GM21786 (cell line): ENCODE measurements at regions not wholly inside any gene's neighbourhood (a gene's known extent, or its start where the extent isn't known, plus 50 kb on each side); places are given as distances from the start of the nearest gene placed in this dataset.

ENCODE experiments used
- ATAC-seq: cut with Tn5 transposase; IDR thresholded peaks from one replicate; pipeline ENCODE4 v1.9.1; 2021; ENCODE audit not compliant: unreplicated experiment

DNA sequence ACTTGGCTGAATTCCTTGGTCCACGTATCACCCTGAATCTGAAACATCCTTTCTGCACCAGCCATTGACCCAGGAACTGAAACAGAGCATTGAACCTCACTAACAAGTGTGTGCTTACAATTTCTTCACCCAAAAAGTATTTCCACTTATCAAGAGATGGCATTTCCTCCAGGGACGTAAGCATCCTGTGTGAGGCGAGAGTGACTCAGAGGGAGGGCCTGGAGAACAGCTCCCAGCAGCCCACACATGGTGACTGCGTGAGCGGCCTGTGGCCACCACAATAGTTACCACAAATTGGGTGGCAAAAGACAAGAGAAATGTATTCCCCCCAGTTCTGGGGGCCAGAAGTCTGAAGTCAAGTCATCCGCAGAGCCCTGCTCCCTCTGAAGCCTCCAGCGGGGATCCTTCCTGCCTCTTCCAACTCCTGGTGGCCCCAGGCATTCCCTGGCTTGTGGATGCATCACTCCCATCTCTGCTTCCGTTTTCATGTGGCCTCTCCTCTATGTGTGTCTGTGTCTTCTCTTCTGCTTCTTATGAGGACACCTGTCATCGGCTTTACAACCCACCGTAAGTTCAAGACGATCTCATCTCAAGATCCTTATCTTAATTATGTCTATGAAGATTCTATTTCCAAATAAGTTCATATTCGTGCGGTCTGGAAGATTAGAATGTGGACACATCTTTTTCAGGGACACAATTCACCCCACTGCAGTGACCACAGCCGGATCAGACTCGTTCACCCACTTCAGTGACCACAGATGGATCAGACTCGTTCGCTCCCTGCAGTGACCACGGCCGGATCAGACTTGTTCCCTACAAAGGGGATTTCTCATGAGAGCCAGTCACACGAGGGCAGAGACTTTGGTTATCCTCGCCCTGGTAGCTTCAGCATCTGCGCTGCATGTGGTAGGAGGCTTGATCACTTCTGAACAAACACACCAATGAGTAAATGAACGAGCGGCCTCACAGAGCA lies 122.6 kb upstream of the FOXF1 start:
- ATAC-seq, result no peak

- ATAC-seq, result no peak
These were observed 121.4 kb upstream of the FOXF1 start for GRCh38 chr16:86388976-86389375.

DNA sequence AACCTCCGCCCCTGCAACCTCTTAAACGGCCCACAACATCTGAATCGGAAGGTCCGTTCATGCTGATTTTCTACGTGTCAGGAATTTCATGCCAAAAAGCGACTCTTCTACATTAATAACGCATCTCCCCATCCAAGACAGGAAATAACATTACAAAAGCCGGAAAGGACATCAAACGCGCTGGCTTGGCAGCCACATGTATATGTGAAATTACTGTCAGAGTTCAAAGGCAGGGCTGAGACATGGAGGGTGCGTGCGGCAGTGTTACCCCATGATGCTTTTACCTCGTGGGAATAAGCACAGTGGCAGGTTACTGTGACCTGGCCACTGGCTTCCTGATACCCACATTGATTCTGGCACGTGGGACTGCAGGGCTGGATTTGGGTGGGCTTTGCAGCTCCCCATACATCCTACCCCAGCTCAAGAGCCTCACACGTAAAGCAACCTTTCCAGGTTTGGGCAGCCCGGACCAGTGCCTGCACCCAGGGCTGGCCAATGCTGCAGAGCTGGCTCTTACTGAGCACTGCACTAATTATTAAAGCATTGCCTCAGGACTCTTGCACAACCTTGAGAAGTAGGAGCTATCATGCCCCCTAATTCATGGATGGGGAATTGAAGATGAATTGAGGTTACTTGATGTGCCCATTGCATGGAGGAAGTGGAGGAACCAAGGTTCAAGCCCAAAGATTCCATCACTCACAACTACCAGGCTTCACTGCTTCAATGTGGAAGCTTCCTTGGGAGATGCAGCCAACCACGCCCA lies 120.6 kb upstream of the FOXF1 start:
- no peak for ATAC-seq

GRCh38 chr16:86390335-86390734 lies 120.0 kb upstream of the FOXF1 start:
- no peak for ATAC-seq

DNA sequence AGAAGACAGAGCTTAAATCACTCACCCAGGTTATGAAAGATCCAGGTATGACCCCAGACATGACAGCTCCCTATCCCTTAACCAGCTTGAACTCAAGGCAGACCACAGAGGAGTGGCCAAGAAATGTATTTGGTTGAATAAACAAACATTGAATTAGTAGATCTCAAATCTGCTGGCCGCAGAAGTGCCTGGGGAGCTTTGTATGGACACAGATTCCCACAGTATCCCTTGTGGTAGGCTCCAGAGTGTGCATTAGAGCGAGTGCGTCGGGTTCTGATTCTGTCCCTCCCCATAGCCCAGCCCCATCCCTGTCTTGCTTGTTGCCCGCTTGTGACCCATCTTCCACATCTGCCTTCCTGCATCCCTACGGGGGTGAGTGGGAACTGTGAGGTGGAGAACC lies 118.8 kb upstream of the FOXF1 start:
- no peak for ATAC-seq

DNA sequence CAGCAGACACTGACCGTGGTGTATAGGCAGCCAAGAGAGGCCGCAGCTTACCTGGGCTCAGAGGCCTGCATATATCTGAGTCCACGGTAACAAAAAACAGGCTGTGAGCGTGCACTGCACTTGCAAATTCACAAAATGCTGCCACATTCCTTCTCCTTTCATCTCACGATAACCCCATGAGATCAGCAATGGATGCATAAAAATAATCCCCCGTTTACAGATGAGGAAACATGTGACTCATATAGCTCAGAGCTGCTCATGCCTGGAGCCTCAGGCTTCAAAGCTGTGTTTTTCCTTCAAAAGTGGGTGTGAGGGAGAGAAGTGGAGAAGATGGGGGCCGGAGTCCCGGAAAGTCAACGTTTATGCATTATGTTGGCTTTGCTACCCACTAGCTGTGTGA lies 118.3 kb upstream of the FOXF1 start:
- ATAC-seq, result no peak

GRCh38 chr16:86392436-86393152 lies 117.7 kb upstream of the FOXF1 start:
- ATAC-seq, result no peak

DNA sequence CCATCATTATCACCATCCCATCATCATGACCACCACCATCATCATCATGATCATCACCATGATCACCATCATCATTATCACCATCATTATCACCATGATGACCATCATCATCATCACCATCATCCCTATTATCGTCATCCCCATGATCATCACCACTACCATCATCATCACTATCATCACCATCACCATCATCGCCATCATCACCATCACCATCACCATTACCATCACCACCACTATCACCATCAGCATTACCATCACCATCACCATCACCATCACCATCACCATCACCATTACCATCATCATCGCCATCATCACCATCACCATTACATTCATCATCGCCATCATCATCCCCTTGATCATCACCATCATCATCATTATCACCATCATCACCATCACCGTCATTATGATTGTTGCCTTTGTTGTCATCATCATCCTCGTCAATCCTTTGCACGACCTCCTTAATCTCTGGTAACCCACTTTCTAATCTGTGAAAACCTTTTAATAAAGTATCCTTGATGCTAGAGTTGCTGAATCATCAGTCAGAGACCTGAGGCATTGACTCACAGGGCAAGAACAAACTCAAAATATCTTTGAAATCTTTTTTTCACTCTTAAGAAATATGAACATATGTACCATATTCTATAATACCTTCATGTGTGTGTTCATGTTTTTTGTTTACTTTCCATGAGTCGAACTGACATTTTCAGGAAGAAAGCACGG lies 116.3 kb upstream of the FOXF1 start:
- no peak for ATAC-seq

DNA sequence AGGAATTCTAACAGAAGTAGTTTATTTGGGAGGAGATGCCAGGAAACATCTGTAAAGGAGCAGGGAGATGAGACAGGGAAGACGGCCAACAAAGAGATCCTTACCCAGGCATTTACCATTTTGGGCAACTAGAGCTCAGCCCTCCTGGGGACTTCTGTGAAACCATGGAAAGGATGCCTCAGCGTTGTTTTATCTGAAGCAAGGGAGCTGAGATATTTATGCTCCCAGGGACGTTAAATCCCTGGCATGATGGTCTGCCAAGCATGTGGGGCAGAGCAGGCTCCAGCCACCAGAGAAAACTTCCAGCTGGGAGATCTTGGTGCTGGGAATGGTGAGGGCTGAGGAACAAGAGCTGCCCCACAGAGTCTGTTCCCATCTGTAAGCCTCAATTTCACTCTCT lies 114.8 kb upstream of the FOXF1 start:
- no peak for ATAC-seq

GRCh38 chr16:86396422-86396821 lies 113.9 kb upstream of the FOXF1 start:
- no peak for ATAC-seq

DNA sequence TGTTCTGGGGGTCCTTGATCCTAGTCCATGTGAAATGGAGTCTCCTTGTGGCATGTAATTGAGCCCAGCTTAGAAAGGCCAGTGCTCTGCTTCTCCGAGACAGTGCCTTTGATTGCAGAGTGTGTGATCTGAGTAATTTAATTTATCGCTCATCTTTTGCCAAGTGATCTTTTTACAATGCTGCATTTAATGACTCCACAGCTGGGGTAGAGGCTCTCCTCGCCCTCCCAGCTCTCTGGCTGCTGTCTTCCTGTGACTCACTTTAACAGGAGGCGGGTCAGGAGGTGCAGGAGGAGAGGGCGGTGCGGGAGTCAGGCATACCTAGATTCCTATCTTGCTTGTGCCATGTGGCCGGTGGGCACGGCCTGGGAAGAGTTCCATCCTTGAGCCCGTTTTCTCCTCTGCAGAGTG lies 113.4 kb upstream of the FOXF1 start:
- no peak for ATAC-seq

DNA sequence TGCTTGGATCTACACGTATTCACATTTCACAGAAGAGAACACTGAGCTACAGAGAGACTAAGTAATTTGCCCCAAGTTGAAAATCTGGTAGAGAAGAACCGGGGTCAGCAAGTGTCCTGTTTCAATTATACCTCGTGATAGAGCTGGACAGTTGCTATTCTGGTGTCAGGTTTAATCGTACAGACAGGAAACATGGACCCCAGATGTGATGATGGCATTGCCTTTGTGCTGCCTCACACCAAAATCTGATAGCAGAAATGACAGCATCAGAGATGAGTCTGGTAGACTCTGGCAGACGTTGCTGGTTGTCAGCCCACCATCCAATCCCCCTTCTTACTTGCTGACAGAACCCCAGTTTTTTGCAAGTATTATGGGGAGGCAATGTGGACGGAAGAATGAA lies 112.1 kb upstream of the FOXF1 start:
- ATAC-seq, result no peak

DNA sequence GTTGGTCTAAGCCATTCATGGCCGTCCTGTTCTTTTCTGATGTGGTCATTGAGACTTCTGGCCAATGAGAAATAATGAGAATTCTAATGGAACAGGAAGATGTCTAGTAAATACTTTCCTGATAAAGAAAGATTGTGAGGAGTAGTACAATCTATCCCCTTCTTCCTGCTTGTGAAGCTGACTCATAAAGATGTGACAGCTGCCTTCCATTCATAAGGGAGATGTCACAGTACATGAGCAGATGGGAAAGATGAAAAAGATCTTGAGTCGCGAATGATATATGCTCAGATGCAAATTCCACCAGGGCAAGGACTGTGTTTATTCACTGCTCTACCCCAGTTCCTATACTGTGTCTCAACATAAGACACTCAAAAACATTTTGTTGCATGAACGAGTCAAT lies 111.7 kb upstream of the FOXF1 start:
- ATAC-seq, result no peak

DNA sequence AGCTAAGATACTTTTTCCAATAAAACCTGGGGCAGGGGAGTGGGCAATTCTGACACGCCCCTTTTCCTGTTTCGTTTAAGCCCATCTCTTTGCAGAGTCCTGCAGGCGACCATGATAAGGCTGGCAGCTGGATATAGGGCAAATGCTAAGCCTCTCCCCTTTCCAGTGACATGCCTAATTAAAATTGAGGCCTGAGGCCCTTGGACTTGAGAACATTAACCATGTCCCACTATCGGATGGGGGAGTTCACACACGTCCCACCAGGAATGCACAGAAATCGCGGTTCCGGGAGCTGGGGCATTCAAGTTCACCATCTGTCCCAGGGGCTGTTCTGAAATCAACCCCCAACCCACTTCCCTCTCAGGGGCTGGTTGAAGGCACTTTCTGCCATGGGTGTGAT lies 109.2 kb upstream of the FOXF1 start:
- ATAC-seq, result no peak

DNA sequence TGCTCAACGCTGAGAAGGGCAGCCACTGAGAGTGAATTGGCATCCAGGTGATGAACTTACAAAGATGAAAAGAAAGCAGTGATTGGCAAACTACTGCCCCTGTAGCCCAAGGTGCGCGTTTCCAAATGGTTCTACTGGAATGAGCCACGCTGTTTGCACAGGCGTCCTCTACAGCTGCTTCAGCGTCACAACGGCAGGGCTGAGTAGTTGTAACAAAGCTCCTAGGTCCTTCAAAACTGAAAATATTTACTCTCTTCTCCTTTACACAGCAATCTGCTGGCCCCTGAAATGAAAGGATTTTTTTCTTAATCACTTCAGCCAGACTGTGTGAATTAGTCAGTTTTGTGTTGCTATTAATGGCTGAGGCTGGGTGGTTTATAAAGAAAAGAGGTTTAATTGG lies 107.2 kb upstream of the FOXF1 start:
- no peak for ATAC-seq

GRCh38 chr16:86403541-86404163 lies 106.7 kb upstream of the FOXF1 start:
- ATAC-seq, result no peak

GRCh38 chr16:86404678-86405077 lies 105.6 kb upstream of the FOXF1 start:
- ATAC-seq, result no peak

GRCh38 chr16:86405319-86405718 lies 105.0 kb upstream of the FOXF1 start:
- no peak for ATAC-seq

GRCh38 chr16:86406056-86406455 lies 104.3 kb upstream of the FOXF1 start:
- ATAC-seq, result no peak

DNA sequence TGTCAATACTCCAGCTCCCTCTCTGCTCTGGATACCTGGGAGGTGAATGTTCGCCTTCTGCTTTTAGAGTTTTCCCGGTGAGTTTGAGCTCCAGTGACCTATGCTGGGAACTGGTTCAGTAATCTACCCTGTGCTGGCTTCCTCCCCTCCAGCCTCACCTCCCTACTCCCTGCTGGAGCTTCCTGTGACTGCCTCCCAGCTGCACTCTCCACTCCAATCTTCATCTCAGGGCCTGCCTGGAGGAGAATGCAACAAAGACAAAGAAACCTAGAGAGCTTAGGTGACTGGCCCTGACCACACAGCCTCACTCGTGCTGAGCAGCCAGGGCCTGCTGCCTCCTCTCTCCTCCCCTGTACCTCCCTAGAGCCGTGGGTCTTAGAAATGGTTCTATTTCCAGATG lies 101.6 kb upstream of the FOXF1 start:
- no peak for ATAC-seq
